Endothelial cell of umbilical vein (primary cell): ENCODE measurements at regions not wholly inside any gene's neighbourhood (a gene's known extent, or its start where the extent isn't known, plus 50 kb on each side); places are given as distances from the start of the nearest gene placed in this dataset.

ENCODE experiments used
- CTCF ChIP-seq, 2 donors: IDR thresholded peaks; 1 replicate in 1 of 2; 2 replicates in 1 of 2; pipeline ENCODE4 v1.5.1; 2011; ENCODE audit warnings: low read length in 2 of 2, mild to moderate bottlenecking in 2 of 2, moderate library complexity in 2 of 2, control low read depth in 1 of 2, inconsistent platforms in 1 of 2, low read depth in 1 of 2; ENCODE audit not compliant: insufficient read depth in 1 of 2; ENCODE audit errors: extremely low read depth in 1 of 2
- EZH2 ChIP-seq: IDR thresholded peaks from 2 replicates; pipeline ENCODE4 v1.6.1; 2012; ENCODE audit warnings: borderline replicate concordance, low read depth, mild to moderate bottlenecking, moderate library complexity, low read length, inconsistent platforms; ENCODE audit not compliant: severe bottlenecking
- MAX ChIP-seq: IDR thresholded peaks from 2 replicates; pipeline ENCODE4 v1.6.1; 2011; ENCODE audit not compliant: insufficient read depth, insufficient read length
- POLR2A ChIP-seq: IDR thresholded peaks from 2 replicates; pipeline ENCODE4 v1.6.1; 2012; ENCODE audit warnings: low read depth, mild to moderate bottlenecking, control low read depth, low read length

DNA sequence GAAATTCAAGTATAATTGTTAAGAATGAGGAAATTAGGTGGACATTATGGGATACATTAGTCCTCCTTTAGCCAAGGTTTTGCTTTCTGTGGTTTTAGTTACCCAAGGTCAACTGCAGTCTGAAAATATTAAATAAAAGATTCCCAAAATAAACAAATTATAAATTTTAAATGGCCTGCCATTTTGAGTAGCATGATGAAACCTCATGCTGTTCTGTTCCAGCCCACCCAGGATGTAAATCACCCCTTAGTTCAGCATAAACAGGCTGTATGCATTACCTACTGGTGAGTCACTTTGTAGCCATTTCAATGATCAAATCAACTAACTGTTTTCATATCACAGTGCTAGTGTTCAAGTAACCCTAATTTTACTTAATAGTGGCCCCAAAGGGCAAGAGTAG, 132.5 kb upstream of the LYPLAL1 start:
- TF ChIP-seq CTCF (IDR thresholded peaks at IDR 0.05; ENCODE audit: extremely low read depth in 1 of 2, insufficient read depth in 1 of 2, low read depth in 1 of 2, low read length in 2 of 2) (no peak), POLR2A (no peak), EZH2 (no peak), MAX (no peak)
